Superior temporal gyrus (tissue), 1 donor: ENCODE measurements at regions not wholly inside any gene's neighbourhood (a gene's known extent, or its start where the extent isn't known, plus 50 kb on each side); places are given as distances from the start of the nearest gene placed in this dataset.
"Not testable (repeated sequence)": the region's sequence is repeated elsewhere in the genome, so short reads cannot be mapped to it uniquely, and the experiment has no call there.

ENCODE experiments used
- DNase-seq: peaks from one replicate; pipeline ENCODE4 v3.0.0-alpha.2; 2016; ENCODE audit errors: extremely low spot score

- peak; percentile 25 for DNase-seq
Measured at GRCh38 chr13:52931131-52931530, 82.7 kb upstream of the PCDH8 start.

GRCh38 chr13:52929846-52930245 is 81.4 kb upstream of the PCDH8 start:
- no peak for DNase-seq

DNA sequence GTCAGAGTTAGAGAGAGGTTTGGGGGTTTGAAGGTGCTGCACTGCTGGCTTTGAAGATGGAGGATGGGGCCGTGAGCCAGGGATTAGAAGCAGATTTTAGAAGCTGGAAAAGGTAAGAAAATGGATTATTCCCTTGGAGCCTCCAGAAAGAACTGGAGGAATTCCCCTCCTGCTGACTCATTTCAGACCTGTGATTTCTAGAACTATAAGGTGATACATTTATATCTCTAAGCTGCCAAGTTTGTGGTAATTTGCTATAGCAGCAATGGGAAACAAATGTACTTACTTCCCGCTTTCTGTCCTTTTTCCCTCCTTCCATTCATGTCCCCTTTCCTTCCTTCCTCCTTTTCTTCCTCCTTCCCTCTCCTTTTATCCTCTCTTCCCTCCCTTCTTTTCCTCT is 78.5 kb upstream of the PCDH8 start:
- no peak for DNase-seq

DNA sequence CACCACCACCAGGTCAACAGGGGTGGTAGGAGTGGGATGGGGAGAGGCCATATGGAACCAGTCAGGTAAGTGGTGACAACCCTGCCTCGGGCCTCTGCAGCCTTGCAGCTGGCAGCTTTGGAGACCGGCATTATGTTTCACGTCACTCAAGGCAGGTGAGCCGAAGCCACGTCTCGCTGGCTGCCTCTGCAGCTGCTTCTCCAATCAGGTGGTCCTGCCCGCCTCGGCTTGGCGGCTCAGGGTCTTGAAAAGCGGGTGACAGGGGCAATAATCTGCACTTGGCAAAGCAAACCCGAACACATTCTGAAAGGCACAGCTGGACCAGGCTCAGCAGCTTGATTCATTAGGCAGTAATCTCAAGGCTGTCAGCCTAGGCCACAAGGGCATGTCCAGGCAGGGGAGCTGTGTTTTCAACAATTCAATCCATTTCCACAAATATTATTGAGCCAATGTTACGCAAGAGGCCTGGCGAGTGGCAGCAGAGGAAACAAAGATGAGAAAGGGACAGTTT is 77.4 kb upstream of the PCDH8 start:
- no peak for DNase-seq

DNA sequence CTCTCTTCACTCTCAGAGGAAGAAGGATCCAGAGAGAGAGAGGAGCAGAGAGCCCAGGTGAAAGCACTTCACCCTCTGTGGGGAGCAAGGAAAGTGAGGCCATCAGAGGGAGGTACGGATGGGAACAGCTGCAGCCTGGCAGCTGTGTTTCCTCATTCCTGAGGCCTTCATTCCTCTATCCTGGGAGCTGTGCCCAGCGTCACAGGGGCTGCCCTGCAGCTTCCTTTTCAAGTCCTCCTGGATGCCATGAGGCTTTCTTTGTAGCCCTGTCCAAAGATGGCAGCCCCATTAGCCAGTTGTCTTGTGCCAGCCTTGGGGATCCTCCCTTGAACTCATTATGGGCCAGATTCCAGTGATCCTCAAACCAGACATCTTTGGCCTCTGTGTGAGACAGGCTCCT is 76.8 kb upstream of the PCDH8 start:
- no peak for DNase-seq

- DNase-seq = no peak
Measured at GRCh38 chr13:52924289-52925148, 76.1 kb upstream of the PCDH8 start.

DNA sequence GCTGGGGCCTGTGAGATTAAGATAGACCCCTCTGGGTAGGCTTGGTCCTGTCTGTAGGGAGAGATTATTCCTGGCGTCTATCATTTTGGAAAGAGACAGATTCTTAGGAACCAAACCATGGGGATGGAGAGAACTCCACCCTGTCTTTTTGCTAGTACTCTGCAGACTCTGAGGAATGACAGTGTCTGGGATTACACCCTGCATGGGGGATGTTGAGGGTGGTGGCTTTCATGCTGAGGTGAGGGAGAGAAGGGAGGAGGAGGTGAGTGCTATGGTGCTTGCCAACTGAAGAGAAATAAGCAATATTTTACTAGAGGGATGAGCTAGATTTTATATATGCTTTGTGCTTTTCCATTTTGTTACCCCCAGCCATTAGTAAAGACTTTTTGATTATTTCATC is 74.5 kb upstream of the PCDH8 start:
- DNase-seq = no peak

GRCh38 chr13:52921194-52921593 is 72.8 kb upstream of the PCDH8 start:
- DNase-seq = no peak

- no peak for DNase-seq
Measured at GRCh38 chr13:52916486-52916990, 68.1 kb upstream of the PCDH8 start.

DNA sequence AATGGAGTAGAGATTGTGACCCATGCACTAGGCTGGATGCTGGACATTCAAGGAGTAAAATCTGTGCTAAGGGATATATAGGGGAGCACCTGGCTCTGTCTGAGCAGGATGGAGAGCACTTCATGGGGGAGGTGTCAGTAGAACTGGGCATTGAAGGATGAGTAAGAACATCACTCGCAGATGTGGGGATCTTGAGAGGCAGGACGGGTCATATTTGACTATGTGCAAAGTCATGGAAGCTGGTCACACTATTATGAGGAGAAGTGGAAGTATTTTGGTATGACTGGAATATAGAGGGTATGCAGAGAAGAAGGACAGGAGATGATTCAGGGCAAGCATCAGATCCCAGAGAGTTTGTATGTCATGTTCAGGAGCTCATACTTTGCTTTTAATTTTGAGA is 62.9 kb upstream of the PCDH8 start:
- no peak for DNase-seq

DNA sequence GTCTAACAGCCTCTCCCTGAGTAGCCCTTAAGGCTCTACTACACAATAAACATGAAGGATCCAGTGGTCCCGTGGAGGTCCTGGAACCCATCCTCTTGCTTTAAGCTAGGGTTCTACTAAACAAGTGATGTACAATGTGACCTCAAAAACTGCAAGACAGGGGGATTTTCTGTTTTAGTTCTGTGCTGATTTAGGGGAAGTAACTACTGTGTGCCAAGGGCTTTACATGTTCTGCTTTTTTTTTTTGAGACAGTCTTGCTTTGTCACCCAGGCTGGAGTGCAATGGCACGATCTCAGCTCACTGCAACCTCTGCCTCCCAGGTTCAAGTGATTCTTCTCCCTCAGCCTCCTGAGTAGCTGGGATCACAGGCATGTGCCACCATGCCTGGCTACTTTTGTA is 61.9 kb upstream of the PCDH8 start:
- DNase-seq = not testable (repeated sequence)

DNA sequence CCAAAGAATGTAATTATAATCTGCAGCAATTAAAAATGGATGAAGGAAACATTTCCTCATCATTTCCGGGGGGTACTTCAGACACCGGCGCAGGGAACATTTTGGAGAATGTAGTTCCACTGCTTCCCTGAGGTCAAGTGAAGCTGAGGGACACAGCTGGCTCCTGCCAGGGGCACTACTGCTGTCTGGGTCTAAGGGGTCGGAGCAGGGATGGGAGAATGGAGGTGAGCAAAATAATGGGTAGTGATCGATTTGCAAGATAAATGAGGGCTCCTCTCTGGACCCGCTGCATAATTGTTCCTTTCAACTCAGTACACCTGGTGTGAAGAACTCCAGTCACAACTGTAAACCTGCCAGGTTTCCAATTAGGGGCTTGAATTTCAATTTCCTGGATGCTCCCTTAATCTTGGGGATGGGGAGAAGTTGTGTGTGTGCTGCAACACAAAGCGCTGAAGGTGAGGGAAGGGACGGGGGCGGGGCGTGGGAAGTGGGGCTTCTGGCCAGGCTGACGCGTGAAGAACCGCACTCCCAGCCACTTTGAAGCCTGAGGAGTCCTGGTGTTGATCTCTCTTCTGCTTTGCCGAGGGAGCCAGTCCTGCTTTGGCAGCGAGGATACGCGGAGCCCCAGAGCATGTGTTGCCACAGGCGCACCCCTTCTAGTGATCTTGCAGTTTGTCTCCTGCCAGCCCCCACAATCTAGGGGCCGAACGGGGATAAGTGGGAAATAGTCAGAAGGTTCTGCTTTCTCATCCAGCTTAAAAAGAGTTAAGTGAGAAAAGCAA is 57.9 kb upstream of the PCDH8 start:
- no peak for DNase-seq

GRCh38 chr13:52905701-52906100 is 57.3 kb upstream of the PCDH8 start:
- DNase-seq = no peak

DNA sequence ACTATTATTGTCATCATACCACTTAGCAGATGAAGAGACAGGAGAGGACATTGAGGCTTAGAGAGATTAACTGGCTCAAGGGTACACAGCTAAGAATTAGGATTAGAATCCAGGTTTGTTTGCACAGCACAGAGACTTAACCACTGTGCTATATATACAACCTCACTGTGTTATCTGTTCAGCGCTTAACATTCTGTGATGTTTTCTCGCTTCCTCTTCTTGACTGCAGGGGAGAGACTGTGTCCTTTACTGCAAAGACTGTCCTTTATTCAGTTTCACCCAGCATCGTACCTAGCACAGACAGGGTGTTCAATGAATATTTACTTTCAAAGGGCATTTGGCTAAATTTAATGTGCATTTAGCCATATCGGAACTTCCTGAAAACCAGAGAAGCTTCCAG is 54.9 kb upstream of the PCDH8 start:
- DNase-seq = peak; percentile 37

DNA sequence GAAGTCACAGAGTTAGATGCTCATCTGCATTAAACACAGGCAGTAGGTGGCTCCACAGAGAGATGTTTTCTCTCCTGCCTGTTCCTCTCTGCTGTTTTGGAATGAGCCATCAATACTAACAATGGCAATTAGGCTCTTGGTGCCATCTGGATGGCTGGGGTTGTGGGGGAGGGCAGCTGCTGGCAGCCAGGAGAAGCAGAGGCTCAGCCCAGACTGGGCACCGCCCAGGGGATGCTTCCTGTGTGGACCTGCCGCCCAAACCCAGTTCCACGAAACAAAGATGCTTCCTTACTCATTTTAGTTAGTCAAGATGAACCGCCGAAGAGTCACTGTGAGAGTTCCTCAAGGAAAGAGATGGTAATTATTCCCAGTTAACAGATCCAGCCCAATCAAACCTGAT is 50.8 kb upstream of the PCDH8 start:
- DNase-seq = no peak
